ENCODE measurements at regions not wholly inside any gene's neighbourhood (a gene's known extent, or its start where the extent isn't known, plus 50 kb on each side); places are given as distances from the start of the nearest gene placed in this dataset.

DNA sequence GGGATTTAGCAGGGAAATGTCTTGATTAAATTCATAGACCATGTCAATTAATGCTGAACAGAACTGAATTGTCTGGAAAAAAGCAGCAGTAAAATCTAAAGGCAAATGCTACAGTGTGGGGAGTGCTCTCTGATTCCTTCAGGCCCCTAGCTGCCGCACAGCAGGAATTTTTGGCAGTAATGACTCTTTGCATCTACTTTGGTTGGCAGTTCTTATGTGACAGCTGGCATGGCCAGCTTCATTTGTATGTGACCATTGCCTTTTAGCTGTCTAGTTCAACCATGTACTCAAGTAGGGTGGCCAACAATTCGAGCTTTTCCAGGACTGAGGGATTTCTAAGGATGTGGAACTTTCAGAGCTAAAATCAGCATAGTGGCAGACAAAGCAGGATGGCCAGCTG, 499.1 kb upstream of the MAN1A1 start:
- no TSS peak for BruUV-seq (replicated peaks)
- CTCF ChIA-PET: no interaction called here
- 22% methylated on average over 2 of the region's 2 CpGs; no CpG with 5 or more reads in 1 of the 2 experiments for WGBS, 2 experiments (ENCODE audit: extremely low coverage in 2 of 2, insufficient read length in 1 of 2)

More for the DNA sequence above, 499.1 kb upstream of the MAN1A1 start:
- intact Hi-C loops (cut with micrococcal nuclease) (no loop called here), dilution Hi-C loops (cut with HindIII; ENCODE audit: low sequenced_read_pairs, unreplicated experiment) (no loop called here), in situ Hi-C loops (cut with MboI; ENCODE audit: low sequenced_read_pairs) (no loop called here)
- Histone ChIP-seq H3K9me1 (ENCODE audit: insufficient read depth, low read length) (no peaks in the 10 kb centered on the region), H3K36me3 (ENCODE audit: control insufficient read depth, insufficient read depth, low read length) (no peaks in the 10 kb centered on the region), H4K8ac (ENCODE audit: low read depth in 2 of 2, low read length in 2 of 2) (no peak overlapping the region), H2BK120ac (ENCODE audit: low read depth, low read length) (no peak overlapping the region), H3K9me3 (ENCODE audit: control insufficient read depth, insufficient read depth, low read length) (no peaks in the 10 kb centered on the region), H4K20me1 (ENCODE audit: insufficient read depth, low read length) (no peaks in the 10 kb centered on the region), H2AFZ (replicated peaks; ENCODE audit: low read length, poor library complexity) (no peak overlapping the region), H3K27ac (ENCODE audit: insufficient read depth, low read length) (no peak overlapping the region), H3K23ac (ENCODE audit: low read depth, low read length) (no peak overlapping the region), H3K14ac (replicated peaks; ENCODE audit: low read depth, low read length) (no peak overlapping the region), H3K4me3 (ENCODE audit: insufficient read depth, low read depth, low read length) (no peak overlapping the region), H3K79me1 (ENCODE audit: low read depth in 1 of 2, low read length in 2 of 2) (no peaks in the 10 kb centered on the region), H3K56ac (ENCODE audit: extremely low read depth, insufficient read depth, low read length) (no peak overlapping the region), H2AK9ac (replicated peaks; ENCODE audit: low read depth, low read length, poor library complexity) (no peak overlapping the region), H3K9ac (ENCODE audit: low read depth, low read length) (no peak overlapping the region), H3K27me3 (ENCODE audit: control insufficient read depth, insufficient read depth, low read length) (no peaks in the 10 kb centered on the region), H2BK15ac (ENCODE audit: low read depth, low read length) (no peak overlapping the region), H2BK5ac (ENCODE audit: low read depth, low read length, poor library complexity, severe bottlenecking) (no peak overlapping the region), H2BK20ac (ENCODE audit: low read depth, low read length) (no peak overlapping the region), H4K5ac (ENCODE audit: low read depth, low read length) (no peak overlapping the region), H3K4me1 (ENCODE audit: control insufficient read depth, insufficient read depth, low read length) (no peaks in the 10 kb centered on the region), H2AK5ac (ENCODE audit: low read depth, low read length) (no peak overlapping the region), H3K4me2 (ENCODE audit: low read depth, low read length) (no peak overlapping the region), H4K91ac (ENCODE audit: insufficient read depth, low read depth, low read length) (no peak overlapping the region), H3K4ac (ENCODE audit: low read depth, low read length) (no peak overlapping the region), H3K18ac (ENCODE audit: low read depth, low read length) (no peak overlapping the region)
- no peak for TF ChIP-seq MAFK (IDR thresholded peaks at IDR 0.05; ENCODE audit: low read depth, low read length)
- no peak for TF ChIP-seq RCOR1 (IDR thresholded peaks at IDR 0.05; ENCODE audit: insufficient replicate concordance, low read length)
- TF ChIP-seq, protein P1, sequence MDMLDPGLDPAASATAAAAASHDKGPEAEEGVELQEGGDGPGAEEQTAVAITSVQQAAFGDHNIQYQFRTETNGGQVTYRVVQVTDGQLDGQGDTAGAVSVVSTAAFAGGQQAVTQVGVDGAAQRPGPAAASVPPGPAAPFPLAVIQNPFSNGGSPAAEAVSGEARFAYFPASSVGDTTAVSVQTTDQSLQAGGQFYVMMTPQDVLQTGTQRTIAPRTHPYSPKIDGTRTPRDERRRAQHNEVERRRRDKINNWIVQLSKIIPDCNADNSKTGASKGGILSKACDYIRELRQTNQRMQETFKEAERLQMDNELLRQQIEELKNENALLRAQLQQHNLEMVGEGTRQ (IDR thresholded peaks at IDR 0.05; ENCODE audit: low read depth, low read length): no peak
- no peak for TF ChIP-seq BHLHE40 (IDR thresholded peaks at IDR 0.05; ENCODE audit: low read depth, low read length)
- no peak for TF ChIP-seq RFX5 (IDR thresholded peaks at IDR 0.05; ENCODE audit: low read depth, low read length)
- TF ChIP-seq SMC3 (IDR thresholded peaks at IDR 0.05; ENCODE audit: low read depth, low read length): no peak
- TF ChIP-seq, protein P2, sequence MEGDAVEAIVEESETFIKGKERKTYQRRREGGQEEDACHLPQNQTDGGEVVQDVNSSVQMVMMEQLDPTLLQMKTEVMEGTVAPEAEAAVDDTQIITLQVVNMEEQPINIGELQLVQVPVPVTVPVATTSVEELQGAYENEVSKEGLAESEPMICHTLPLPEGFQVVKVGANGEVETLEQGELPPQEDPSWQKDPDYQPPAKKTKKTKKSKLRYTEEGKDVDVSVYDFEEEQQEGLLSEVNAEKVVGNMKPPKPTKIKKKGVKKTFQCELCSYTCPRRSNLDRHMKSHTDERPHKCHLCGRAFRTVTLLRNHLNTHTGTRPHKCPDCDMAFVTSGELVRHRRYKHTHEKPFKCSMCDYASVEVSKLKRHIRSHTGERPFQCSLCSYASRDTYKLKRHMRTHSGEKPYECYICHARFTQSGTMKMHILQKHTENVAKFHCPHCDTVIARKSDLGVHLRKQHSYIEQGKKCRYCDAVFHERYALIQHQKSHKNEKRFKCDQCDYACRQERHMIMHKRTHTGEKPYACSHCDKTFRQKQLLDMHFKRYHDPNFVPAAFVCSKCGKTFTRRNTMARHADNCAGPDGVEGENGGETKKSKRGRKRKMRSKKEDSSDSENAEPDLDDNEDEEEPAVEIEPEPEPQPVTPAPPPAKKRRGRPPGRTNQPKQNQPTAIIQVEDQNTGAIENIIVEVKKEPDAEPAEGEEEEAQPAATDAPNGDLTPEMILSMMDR (conservative IDR thresholded peaks at IDR 0.05; ENCODE audit: low read depth, low read length): no peak
- TF ChIP-seq NFE2L2 (IDR thresholded peaks at IDR 0.05; ENCODE audit: low read depth, low read length): no peak
- no peak for TF ChIP-seq CEBPB (IDR thresholded peaks at IDR 0.05; ENCODE audit: low read depth, low read length)
- TF ChIP-seq, protein P3, sequence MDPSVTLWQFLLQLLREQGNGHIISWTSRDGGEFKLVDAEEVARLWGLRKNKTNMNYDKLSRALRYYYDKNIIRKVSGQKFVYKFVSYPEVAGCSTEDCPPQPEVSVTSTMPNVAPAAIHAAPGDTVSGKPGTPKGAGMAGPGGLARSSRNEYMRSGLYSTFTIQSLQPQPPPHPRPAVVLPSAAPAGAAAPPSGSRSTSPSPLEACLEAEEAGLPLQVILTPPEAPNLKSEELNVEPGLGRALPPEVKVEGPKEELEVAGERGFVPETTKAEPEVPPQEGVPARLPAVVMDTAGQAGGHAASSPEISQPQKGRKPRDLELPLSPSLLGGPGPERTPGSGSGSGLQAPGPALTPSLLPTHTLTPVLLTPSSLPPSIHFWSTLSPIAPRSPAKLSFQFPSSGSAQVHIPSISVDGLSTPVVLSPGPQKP (IDR thresholded peaks at IDR 0.05; ENCODE audit: borderline replicate concordance, low read depth, low read length): no peak
- no peak for TF ChIP-seq CHD1 (IDR thresholded peaks at IDR 0.05; ENCODE audit: low read depth, low read length)
- no peak for DNase-seq
- POLR2A ChIA-PET (ENCODE audit: unreplicated experiment): no interaction called here
- no peak for ATAC-seq (ENCODE audit: low read depth)

All from IMR-90 (cell line).